GM18867 (cell line): ENCODE measurements at regions not wholly inside any gene's neighbourhood (a gene's known extent, or its start where the extent isn't known, plus 50 kb on each side); places are given as distances from the start of the nearest gene placed in this dataset.

Source experiments
- ATAC-seq: cut with Tn5 transposase; IDR thresholded peaks from one replicate; pipeline ENCODE4 v1.9.1; 2021; ENCODE audit warnings: mild to moderate bottlenecking, moderate library complexity; ENCODE audit not compliant: unreplicated experiment

DNA sequence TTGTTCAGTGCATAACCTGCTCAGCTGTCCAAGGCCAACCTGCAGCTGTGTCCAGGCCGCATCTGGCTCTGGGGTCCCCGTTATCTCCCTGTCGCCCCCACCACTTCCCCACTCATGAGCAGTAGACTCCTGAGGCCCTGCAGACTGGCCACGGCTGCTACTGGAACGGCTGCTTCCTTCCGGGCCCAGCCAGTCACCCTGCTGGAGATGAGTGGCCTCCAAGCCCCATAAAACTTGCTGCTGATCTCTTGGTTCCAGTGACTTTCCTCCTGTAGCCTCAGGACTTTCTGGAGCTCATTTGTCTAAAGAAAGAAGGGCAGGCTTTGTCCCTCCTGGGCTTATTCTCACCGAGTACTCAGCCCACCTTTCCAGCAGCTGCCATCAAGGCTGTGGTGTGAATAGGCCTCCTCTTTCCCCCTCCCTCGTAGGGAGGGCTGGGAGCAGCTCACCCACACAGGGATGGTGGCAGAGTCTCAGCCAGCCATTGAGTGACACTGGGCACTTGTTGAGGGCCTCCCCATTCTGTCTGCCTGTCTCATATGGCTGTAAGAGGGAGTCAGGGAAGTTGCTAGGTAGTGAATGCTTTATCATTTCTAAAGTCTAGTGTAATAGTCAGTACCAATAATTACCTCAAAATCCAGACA lies 257.3 kb downstream of the MYCN start:
- no peak for ATAC-seq

DNA sequence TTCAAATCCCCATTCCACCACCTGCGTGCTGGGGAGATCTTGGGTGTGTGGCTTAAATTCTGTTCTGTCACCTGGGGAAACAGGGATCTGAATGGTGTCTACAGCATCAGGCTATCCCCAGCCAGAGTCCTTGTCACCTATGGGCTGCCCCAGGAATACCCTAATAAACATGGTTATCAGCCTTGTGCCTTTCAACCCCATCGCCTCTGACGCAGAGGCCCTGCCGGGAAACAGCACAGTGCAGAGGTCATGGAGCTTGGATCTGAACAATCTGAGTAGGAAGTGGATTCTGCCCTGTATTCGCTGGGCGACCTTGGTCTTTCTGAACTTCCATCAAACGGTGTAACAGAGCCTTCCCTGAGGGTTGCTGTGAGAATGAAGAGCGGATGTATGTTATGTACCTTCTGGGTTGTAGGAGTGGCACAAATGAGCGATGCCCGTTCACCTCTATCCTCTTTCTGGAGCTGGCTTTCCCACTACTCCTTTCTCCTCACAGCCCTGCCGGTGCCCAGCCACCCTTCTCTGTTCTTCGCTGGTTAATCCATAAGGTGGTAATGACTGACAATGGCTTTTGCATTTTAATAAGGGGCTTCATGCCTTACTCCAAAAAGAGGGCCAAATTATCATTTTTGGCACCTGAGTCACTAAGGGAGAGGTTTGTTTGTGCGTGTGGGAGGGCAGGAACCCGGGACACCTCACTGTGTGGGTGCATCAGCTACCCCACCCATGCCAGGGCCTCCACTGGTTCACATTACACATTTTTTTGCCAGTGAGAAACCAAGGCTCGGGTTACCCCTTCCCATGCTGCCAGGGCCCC lies 256.5 kb downstream of the MYCN start:
- ATAC-seq, result no peak

DNA sequence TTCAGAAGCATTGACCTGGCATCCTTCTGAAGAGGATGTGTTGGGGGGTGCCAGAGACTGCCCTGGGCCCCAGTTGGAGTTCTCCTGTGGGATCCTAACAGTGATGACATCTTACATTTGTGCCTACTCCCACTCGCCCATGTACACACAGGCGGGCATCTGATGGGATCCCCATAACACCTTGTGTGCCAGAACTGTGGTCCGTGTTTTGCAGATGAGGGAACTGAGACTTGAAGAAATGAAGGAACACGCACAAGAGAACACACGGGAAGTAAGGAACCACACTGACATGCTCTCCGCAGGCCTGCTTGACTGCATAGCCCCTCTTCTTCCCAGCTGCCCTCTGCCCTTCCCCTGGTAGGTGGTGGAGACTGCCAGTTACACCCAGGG lies 255.3 kb downstream of the MYCN start:
- no peak for ATAC-seq

DNA sequence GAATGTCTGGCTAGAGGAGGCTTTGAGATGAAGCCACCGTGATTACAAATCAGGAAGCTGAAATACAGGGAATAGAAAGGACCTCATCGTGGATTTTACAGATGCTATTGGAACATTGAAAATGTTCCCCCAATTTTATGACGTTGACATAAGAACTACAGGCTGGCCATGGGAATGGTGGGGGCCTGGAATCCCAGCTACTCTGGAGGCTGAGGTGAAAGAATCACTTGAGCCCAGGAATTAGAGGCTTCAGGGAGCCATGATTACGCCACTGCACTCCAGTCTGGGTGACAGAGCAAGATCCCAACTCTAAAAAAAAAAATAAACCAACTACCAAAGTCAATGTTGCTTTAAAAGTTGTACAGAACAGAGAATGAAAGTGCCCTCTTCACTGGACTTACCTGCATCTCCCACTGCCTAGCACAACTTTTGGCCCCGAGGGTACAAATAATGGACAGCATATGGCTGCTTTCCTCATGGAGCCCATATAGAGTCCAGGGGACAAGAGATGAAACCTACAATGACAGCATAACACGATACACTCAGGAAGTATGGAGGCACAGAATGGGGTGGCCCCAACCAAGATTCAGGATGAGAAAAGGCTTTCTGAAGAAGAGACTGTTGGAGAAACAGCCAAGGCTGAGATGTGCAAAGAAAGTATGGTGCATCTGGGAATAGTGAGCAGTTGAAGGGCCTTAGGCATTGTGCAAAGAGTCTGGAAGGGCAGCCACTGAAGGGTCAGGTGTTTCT lies 254.8 kb downstream of the MYCN start:
- ATAC-seq, result no peak

DNA sequence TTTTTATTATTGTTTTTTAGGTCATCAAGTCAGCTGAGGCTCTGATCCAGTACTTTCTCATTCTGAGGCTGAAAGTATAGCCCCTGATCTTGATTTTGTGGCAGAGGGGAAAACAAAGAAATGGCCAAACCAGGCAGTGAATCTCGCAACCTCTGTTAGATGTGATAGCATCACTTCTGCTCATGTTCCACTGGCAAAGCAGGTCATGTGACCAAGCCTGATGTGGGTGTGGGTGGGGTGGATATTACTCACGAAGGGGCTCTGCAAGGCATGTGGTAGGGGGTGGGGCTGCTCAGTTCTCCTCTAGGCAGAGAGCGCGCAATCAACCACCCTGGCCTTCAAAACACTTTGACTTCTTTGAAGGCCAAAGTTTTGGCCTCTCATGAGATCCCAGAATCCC lies 254.2 kb downstream of the MYCN start:
- ATAC-seq, result no peak

DNA sequence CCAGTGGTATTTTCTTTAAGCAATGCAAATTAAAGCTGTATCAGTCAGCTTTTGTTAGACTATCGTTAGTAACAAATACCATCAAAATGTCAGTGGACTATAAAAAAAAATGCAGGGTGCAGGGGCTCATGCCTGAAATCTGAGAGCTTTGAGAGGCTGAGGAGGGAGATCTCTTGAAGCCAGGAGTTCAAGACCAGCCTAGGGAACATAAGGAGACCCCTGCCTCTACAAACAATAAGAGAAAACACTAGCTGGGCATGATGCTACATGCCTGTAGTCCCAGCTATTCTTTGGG lies 253.7 kb downstream of the MYCN start:
- no peak for ATAC-seq

DNA sequence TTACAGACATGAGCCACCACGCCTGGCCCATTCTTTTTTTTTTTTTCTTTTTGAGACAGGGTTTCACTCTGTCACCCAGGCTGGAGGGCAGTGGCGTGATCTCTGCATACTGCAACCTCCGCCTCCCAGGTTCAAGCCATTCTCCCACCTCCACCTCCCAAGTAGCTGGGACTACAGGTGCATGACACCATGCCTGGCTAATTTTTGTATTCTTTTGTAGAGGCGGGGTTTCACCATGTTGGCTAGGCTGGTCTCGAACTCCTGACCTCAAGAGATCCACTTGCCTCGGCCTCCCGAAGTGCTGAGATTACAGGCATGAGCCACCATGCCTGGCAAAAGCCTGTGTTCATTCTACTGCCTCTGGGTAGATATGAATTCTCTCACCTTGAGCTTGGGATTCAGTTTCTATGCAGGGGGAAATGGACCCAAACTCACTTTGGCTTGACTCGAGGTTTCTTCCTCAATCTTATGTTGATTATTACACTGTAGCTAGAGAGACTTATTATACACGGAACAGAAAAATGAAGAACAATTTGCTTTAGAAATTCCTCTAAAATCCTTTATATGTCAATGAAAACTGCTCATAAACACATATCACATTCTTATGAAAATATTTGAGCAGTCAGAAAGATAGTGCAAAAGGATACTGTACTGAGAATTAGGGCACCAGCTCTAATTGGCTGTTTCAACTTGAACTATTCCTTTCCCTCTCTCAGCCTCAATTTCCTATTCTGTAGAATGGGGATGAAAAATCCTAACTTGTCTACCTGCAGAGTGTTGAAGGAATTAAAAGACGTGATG lies 252.3 kb downstream of the MYCN start:
- ATAC-seq, result no peak

DNA sequence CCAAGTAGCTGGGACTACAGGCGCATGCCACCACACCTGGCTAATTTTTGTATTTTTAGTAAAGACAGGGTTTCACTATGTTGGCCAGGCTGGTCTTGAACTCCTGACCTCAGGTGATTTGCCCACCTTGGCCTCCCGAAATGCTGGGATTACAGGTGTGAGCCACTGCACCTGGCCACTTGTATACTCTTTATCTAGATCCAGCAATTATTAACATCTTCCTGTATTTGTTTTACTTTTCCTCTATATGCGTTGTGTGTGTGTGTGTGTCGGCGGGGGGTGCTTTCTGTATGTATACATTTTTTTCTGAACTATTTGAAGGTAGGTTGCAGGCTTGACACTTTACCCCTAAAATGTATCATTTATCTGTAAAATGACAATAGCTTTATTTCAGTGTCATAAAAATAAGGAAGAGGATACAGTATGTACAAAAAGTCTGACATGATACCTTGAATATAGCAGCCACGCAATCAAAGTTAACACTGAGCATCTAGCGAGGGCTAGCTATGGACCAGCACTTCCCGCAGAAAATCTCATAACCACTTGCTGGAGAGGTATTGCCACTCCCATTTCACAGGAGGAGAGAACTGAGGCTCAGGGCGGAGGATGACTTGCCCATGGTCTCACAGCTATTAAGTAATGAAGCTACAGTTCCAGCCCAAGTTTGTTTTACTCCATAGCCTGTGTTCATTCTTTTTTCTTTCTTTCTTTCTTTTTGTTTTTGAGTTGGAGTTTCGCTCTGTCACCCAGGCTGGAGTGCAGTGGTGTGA lies 251.3 kb downstream of the MYCN start:
- ATAC-seq, result no peak

DNA sequence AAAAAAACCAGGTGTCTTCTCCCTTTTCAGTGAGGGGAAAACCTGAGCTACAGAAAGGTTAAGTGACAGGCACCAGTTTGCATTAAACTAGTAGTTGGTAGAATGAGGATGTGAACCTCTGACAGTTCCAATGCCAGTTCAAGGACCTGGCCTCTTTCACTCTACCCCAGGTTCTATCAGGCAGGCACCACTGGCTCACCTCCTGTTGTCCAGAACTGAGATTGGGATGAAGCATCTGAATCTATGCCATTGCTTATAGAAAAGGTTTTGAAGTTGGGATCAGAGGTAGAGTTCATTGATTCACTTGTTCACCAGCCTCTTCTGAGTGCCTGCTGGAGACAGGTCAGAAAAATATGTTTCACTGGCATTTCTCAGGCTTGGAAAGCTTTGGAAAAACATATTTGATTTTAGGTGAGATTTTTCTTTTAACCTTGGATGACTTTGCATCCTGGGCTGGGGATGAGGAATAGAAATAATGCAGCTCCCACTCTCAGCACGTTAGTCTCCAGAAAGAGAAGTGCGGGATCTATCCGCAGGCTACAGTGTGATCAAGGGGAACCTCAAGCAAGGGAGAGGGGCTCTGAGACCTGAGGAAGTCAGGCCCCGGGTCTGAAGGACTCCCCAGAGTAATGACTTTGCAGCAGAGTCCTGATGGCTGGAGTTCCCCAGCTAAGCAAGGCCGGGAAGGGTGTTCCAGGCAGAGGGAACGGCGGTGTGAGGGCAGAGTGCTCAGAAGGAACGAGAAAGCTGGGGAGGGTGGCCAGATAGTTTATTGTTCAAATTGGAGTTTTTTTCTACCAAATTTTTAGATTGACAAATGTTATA lies 250.3 kb downstream of the MYCN start:
- no peak for ATAC-seq

DNA sequence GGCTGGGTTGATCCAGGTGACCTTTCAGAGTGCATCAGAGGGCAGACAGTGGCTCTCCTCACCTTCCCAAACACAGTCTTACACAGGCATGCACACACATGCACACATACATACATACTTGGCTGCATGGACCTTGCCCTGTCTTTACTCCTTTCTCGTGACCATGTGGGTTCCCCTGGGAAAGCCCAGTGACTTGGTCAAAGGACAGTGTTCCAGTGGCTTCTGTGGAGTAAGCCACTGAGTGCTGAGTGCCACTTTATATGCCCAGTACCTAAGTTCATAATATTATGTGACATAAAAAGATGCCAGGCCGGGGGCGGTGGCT lies 249.4 kb downstream of the MYCN start:
- no peak for ATAC-seq

DNA sequence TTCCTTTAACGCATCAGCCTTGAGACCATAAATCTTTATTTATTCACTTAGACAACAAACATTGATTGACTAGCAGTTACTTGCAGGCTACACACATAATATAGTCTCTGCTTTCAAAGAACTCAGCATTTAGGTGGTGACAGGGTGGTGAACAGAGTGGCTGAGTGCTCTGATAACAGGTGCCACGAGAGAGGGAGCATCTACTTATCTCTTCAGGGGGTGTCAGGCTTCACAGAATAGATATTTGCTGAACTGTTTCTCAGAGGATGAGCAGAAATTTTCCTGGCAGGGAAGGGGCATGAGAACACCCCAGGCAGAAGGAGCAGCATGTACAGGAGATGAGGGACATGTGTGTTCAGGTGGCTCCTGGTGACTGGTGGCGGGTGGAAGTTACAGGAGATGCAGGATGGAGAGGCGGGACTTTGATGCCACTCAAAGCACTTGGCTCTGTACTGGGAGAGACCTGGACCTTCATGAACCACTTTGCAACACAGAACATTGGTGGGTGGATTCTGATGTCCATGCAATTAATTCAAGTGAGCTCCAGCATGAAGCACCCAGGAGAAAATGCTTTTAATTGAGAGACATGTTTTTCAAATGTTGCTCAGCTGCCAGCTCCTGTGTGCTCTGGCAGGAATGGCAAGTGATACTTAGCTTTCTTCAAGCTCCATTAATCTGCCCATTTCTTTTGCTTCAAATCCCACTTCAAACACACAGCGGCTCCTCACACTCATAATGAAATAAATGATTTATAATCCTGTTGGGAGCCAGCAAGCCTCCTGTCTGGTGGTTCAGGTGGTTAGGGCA lies 248.9 kb downstream of the MYCN start:
- no peak for ATAC-seq

DNA sequence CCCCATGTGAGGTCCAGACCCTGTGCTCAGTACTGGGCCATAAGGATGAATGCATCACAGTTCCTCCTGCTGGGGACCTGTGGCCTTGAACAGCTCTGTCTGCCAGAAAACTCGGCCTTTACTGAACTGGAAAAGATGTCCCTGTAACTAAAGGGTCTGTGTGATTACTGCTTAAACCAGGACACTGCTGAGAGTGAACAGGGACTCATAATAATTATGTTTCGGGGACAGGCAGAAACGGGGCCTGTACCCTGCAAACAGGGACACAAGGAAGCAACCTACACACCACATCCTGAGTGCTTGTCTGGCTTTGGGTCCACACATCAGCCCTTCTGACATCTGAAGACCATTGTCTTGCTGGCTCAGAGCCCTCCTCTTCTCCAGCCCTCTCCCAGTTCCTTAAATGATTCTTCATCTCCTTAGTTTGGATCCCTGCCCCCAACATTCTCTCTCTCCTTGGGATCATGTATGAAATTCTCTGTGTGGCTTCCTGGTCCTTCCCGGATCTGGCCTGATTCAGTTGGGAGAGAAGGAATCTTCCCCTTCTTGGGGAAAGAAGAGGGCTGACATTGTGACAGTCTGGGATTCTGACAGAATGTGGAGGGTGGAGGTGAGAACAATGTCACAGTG lies 248.0 kb downstream of the MYCN start:
- no peak for ATAC-seq

DNA sequence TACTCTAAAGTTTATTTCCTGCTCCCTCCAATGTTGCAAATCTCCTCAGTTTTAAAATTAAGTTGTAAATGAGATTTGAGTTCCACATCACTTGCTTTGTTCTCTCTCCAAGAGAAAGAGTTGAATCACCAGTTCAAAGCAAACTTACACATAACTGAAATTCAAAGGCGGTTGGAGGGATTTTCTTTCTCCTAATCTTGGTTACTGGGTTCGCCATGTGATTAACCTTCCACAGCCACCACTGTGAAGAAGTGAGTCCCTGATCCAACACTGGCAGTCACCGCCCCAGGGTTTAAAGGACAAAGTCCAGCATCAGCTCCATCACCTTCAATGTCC lies 247.1 kb downstream of the MYCN start:
- no peak for ATAC-seq

DNA sequence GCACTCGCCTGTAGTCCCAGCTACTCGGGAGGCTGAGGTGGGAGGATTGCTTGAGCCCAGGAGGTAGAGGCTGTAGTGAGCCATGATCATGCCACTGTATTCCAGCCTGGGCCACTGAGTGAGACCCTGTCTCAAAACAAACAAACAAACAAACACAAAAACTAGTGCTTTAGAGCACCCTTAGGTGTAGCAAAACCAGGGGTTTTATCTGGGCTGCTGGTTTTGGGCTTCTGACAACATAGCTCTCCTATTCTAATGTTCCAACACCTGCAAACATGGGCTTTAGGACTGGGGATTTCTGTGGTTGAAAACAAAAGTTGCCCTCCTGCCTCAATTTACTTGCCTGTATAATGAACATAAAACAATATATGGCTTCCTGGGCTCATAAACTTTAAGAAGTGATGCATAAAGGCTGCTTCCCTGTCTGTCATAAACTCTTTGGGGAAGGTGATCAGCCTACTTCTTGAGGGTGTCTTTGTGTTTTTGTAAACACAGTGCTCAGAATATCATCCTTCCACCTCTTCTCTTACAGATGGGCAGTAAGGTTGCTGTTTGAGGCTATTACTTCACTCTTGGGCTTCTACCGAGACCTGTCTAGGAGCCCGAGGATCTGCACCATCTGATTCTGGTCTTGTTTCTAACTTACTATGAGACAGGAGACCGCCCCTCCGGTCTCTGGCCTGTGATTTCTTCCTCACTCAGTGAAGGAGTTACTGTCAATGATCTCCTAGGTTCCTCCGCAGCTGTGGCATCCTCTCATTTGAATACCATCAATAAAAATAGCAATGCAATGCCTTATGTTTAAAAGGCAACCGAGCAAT lies 246.5 kb downstream of the MYCN start:
- no peak for ATAC-seq

DNA sequence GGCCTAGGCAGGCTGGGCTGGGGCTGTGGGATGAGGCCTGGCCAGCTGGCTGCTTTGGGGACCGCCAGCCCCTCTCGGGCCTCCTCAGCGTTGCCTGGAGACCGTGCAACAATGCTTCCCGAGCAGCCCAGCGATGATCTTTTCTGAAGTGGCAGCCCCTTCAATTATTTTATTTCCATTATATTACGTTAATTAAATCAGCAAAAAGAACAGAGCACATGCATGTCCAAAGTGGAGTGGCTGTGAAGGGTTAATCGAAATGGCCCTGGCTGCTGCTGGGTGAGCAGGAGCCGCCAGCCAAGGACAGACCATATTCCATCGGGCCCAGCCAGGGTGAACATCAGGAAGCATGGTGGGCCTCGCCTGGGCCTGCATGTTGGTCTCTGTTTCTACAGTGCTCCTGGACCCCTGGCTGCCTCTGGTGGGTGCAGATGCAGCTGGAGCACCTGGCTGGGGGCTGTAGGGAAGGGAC lies 245.5 kb downstream of the MYCN start:
- no peak for ATAC-seq

DNA sequence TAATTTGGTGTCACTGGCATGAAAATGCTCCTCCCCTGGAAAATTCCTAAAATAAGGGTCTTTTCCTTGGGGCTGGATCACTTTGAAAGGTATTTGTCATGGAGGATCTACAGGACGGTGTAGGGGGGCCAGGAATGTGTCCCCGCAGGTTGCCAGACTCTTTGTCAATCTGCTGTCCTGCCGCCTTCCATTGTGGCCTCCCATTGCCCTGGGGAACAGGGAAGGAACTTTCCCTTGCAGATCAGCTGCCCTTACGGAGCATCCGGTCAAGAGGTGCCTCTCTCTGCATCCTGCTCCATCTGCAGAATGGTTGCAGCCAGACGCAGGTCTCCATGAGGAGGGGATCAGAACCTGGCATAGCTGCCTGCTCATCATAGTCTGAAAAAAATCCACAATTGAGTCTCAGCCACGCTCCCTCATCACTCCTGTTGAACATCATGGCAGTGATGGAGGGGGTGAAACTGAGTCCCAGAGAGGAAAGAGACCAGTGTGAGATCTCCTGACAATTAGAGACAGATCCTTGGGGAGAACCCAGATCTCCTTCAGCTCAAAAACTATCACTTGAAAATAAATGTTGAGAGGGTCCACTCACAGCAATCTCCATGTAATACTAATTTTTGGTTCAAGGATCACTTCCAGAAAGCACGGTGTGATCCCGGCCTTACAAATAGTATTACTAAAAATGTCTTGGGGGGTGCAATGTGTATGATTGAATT lies 244.8 kb downstream of the MYCN start:
- no peak for ATAC-seq

DNA sequence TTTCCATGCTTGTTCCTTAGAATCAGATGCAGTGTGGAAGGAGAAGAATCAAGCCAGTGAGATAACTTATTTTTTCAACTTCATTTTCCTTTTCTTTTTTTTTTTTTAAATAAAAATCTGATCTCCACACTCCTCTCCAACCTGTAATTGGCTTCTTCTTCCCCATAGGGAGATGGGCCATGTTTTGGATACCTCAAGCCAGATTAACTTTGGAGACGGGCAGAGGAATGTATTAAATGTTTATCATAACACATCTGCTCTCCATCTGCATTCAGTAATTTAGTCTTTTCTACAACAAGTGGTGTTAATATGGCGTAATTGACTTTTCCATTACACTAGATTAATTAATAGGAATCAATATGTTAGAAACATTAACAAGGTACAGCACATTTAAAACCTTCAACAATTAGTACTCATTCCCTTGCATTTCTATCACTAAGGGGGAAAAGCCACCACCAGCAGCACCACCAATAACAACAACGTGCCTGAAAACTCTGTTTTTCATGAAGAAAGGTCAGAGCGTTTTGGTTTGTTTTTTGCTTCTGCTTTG lies 244.1 kb downstream of the MYCN start:
- no peak for ATAC-seq
